GM10248 (cell line): ENCODE measurements at regions not wholly inside any gene's neighbourhood (a gene's known extent, or its start where the extent isn't known, plus 50 kb on each side); places are given as distances from the start of the nearest gene placed in this dataset.

Experiments
- CTCF ChIA-PET: fragments of 300-600 bp; sonication (Branson Sonifier 250); formaldehyde crosslinking; extraction: SDS; loops from one replicate; lab custom pipeline; 2021; ENCODE audit warnings: antibody characterized with exemption; lab: Yijun Ruan, JAX
- POLR2A ChIA-PET: fragments of 350-650 bp; sonication (Branson Sonifier 250); formaldehyde crosslinking; extraction: SDS; loops from one replicate; lab custom pipeline; 2020; ENCODE audit warnings: antibody characterized with exemption; lab: Yijun Ruan, JAX
- DNase-seq: peaks from one replicate; pipeline ENCODE4 v3.0.0; 2012; ENCODE audit errors: extremely low spot score
- TF ChIP-seq, protein P1 (sequence below): IDR thresholded peaks from 2 replicates; pipeline ENCODE4 v1.5.1; 2012; ENCODE audit warnings: mild to moderate bottlenecking, low read depth; ENCODE audit errors: extremely low read depth, missing control alignments, control extremely low read depth

DNA sequence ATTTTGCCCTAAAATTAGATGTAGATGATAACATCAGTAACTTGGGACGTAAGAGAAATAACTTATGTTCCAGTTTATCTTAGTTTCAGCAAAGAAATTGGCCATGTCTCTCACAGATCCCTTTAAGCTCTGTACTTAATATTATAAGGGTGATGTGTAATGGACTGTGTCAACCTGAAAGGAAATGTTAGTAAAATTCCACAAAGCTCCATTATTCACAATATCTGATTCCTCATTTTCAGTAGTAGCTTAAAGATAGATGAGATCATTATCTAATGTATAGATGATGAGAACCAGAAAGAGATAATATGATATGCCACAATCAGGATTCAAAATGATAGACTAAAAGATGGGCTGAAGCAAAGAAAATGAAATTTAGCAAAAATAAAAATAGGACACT lies 316.8 kb upstream of the CHRM2 start:
- CTCF ChIA-PET, result no interaction called here
- no peak for DNase-seq
- TF ChIP-seq, protein P1, sequence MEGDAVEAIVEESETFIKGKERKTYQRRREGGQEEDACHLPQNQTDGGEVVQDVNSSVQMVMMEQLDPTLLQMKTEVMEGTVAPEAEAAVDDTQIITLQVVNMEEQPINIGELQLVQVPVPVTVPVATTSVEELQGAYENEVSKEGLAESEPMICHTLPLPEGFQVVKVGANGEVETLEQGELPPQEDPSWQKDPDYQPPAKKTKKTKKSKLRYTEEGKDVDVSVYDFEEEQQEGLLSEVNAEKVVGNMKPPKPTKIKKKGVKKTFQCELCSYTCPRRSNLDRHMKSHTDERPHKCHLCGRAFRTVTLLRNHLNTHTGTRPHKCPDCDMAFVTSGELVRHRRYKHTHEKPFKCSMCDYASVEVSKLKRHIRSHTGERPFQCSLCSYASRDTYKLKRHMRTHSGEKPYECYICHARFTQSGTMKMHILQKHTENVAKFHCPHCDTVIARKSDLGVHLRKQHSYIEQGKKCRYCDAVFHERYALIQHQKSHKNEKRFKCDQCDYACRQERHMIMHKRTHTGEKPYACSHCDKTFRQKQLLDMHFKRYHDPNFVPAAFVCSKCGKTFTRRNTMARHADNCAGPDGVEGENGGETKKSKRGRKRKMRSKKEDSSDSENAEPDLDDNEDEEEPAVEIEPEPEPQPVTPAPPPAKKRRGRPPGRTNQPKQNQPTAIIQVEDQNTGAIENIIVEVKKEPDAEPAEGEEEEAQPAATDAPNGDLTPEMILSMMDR, result no peak
- POLR2A ChIA-PET, result no interaction called here

DNA sequence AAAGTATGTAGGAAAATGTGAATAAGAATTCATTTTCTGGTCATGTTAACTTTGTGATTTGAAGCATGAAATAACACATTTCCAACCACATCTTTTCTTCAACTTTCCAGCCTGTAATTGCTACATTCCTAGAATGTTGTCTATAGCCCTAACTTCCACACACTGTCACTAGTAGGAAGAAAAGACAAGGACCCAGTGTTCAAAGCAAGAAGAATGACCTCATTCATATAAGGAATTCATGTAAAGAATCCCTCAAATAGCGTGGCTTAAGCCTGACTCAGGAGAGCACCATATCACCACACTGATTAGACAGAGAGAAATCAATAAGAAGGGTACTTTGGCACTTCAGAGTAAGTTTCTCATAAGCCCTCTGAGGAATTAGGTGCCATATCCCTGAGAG lies 318.7 kb upstream of the CHRM2 start:
- ChIA-PET POLR2A (no interaction called here), CTCF (no interaction called here)
- no peak for DNase-seq
- TF ChIP-seq, protein P1, result no peak

DNA sequence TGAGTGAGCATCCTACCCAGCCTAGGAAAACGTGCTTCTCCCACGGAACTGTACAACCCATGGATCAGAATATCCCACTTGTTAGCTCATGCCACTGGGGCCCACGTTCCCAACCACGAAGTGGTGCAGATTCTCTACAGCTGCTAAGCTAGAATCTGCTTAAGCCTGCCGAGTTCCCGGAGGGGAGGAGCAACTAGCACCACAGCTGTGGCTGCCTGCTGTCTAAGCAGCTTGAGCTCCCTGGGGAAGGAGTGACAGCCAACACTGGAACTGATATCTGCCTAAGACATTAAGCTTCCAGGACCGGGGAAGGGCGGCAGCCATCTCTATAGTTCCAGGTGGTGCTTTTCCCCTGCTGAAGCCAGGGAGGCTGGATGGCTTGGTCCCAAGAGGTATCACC lies 334.7 kb upstream of the CHRM2 start:
- DNase-seq, result no peak
- ChIA-PET POLR2A (no interaction called here), CTCF (interaction anchor here (1.0 kb wide), 1 partner anchor 10 kb away, joined by 3 read pairs; no protein-coding TSS in a partner anchor)
- TF ChIP-seq, protein P1, result no peak

DNA sequence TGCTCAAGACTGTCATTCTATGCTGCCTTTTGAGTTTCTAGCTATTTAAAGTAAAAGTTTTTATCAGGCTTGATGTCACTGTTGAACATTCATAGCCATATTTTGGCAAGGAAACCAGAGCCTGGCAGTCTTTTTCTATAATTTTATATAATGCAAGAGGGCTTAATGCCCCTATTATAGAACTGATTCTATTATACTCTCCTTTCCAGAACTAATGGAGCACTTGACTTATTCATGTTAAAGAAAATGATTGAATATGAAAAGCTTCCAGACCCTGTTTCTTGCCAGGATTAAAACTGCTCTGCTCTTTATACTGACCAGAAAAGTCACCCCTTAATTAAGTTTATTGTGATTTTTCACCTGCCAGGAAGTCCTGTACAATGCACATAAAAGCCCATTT lies 337.6 kb upstream of the CHRM2 start:
- TF ChIP-seq, protein P1, result no peak
- ChIA-PET CTCF (no interaction called here), POLR2A (no interaction called here)
- DNase-seq, result no peak

DNA sequence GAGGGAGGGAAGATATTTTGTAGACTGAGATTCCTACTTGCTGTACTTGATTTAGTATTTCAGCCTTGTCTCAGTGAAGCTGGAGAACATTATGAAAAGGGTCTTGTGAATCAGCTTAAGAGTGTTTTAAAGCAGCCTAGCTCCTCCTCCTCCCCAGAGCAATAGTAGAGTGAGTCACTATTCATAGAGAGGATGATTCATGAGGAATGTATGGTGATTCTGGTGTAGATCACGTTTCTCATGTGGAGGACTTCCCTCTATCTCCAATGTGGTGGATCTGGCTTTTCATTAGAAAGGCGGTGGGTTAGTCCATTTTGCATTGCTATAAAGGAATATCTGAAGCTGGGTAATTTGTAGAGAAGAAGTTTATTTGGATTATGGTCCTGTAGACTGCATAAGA lies 340.1 kb upstream of the CHRM2 start:
- TF ChIP-seq, protein P1, result no peak
- DNase-seq, result no peak
- POLR2A ChIA-PET, result no interaction called here
- CTCF ChIA-PET, result no interaction called here

DNA sequence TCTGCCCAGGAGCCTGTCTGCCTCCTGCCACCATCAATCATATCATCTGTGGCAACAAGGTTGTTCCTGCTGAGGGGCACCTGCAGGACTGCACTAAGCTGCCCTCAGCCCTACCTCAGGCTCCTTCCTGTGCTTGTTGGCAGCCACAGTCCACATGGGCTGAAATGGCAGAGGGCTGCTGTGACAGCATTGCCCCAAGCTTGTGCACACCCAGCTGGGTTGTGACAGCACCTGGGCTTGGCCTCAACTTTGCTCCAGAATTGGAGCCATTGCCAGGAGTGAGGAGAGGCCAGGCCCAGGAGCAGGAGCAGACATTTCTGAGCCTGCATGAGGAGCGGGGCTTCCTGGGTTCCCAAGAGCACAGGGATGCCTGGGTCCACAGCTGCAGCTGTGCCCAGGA lies 340.9 kb upstream of the CHRM2 start:
- ChIA-PET POLR2A (no interaction called here), CTCF (no interaction called here)
- DNase-seq, result no peak
- TF ChIP-seq, protein P1, result no peak
